ENCODE measurements at regions not wholly inside any gene's neighbourhood (a gene's known extent, or its start where the extent isn't known, plus 50 kb on each side); places are given as distances from the start of the nearest gene placed in this dataset.

GRCh38 chr19:57016076-57016475, 103.7 kb upstream of the USP29 start:
- TF ChIP-seq POLR2A (IDR thresholded peaks at IDR 0.05) (no peak), CTCF (IDR thresholded peaks at IDR 0.05) (no peak)

Measured in tibial nerve (tissue), 3 donors.